NCI-H526 (cell line): ENCODE measurements at regions not wholly inside any gene's neighbourhood (a gene's known extent, or its start where the extent isn't known, plus 50 kb on each side); places are given as distances from the start of the nearest gene placed in this dataset.
"Not testable (repeated sequence)": the region's sequence is repeated elsewhere in the genome, so short reads cannot be mapped to it uniquely, and the experiment has no call there.

Experiments used
- DNase-seq, 2 experiments: peaks; one replicate each; lab custom pipeline; 2025; lab: John Stamatoyannopoulos, UW

GRCh38 chr2:83261591-83262136 lies 1197.4 kb downstream of the SUCLG1 start:
- no peak for DNase-seq

GRCh38 chr2:83253848-83254247 lies 1205.2 kb downstream of the SUCLG1 start:
- no peak for DNase-seq

DNA sequence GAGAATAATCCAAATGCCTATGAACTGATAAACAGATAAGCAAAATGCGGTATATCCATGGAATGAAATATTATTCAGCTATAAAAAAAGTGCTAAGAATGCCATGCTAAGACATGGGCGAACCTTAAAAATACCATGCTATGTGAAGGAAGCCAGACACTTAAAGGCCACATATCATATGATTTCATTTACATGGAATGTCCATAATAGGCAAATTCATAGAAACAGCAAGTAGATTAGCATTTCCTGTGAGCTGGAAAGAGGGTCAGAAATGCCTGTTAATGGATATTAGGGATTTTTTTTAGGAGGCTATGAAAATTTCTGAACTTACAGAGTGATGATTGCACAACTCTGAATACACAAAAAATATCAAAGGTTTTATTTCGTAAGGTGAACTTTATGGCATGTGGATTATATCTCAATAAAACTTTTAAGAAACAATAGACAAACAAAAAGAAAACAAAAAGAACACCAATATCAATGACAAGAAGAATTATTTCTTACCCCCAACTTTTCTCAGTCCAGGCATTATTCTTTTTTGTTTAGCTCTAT lies 1207.7 kb downstream of the SUCLG1 start:
- no peak for DNase-seq

- not testable (repeated sequence) for DNase-seq
Observed at GRCh38 chr2:83245806-83246537, 1213.1 kb downstream of the SUCLG1 start.

DNA sequence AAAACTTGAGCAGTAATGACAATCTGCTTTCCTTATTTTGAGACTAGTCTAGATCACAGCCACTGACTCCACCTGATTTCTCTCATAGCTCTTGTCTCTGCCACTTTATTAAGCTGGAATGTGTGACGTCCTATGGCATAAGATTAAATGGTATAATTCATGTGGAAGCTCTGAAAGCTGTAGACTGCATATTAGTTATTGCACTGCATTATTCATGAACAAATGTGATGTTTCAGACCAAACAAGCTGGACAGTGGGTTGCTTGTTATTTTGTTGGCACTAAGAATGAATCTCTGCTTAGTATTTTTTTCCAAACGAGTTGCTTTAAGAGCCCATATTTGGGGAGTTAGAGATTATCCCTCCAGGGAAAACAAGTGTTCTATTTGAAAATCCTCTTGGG lies 1218.5 kb downstream of the SUCLG1 start:
- no peak for DNase-seq

DNA sequence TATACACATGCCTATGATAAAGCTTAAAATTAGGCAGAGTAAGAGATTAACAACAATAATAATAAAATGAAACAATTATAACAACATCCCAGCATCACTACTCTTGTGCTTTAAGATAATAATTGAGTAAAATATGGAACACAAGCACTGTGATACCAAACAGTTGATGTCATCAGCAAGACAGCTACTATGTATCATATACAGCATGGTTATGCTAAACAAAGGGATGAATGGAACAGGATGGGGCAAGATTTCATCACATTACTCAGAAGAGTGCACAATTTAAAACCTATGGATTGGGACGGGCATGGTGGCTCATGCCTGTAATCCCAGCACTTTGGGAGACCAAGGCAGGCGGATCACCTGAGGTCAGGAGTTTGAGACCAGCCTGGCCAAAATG lies 1221.0 kb downstream of the SUCLG1 start:
- DNase-seq: no peak

- DNase-seq: no peak
Observed at GRCh38 chr2:83234246-83234645, 1224.8 kb downstream of the SUCLG1 start.

DNA sequence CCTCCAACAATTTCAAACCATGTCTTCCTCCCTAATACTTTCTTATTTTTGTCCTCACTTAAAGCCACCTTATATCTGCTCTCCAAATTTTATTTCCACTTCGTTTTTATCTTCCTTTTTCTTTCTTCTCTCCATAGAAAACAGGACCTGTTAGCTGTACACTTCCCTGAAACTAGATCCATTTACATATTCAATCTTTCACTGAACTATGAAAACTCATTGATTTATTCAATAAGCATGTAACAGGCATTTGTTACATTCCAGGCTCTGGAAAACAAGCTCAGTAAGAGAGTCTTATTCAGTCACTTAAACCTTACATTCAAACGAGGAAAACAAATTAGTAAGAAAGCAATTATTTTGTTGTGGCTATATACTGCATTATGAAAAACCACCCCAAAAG lies 1225.3 kb downstream of the SUCLG1 start:
- no peak for DNase-seq

DNA sequence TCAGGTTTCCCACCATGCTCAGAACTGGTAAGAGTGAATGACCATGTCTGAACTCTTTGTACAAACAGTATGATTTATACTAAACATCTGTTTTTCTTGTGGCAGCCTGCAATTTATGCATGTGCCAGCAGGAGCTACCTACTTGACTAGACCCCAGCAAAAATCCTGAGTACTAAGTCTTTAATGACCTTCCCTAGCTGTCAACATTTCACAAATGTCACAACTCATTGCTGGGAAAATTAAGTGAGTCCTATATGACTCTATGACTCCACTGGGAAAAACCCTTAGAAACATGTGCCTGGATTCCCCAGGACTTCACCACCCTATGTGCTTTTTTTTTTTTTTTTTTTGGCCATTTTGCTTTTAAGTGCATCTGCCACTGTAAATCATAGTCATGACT lies 1225.8 kb downstream of the SUCLG1 start:
- DNase-seq: no peak

GRCh38 chr2:83229443-83229842 lies 1229.6 kb downstream of the SUCLG1 start:
- DNase-seq: no peak

DNA sequence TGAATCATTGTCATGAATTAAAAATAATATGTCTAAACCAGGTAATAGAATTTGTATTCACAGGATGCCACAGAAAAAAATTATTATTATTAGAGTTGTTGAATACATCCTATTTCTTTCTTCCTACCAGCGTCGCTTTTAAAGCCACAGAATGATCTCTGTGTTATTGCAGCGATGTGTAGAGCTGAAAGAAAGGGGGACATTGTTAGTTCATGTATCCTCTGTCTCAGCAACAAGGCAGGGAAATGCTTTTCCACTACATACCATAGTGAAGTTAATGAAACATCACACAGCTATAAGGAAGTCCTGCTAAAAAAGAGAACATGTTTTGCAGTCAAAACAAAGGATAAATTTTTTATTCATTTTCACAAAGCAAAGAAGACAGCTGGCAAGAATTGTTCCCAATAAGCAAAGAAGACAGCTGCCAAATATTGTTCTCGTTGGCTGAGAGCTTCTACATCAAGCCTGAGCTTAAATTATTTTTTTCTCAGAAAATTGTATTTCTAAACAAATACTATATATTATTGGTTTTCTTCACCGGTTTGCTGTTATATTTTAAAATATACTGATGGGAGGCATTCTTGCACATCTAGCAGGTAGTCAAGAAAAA lies 1234.4 kb downstream of the SUCLG1 start:
- DNase-seq: no peak

GRCh38 chr2:83221258-83221657 lies 1237.8 kb downstream of the SUCLG1 start:
- no peak for DNase-seq

DNA sequence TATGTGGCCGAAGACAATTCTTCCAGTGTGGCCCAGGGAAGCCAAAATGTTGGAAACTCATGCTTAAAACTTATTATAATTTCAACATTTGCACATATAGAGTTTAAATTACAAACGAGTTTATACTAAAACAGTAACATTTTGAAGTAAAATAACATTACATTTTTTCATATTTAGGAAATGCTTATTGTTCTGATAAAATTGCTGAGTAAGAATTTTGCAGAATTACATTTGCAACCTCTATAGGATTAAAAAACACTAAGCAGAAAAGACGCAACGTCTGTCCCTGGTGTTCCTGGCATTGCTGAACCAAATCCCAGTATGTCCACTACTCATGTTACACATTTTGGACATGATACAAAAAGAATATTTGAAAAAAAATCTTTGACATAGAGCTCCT lies 1241.2 kb downstream of the SUCLG1 start:
- no peak for DNase-seq

GRCh38 chr2:83196225-83196624 lies 1262.9 kb downstream of the SUCLG1 start:
- peak in 1 of 2 experiments; percentile 24 for DNase-seq

DNA sequence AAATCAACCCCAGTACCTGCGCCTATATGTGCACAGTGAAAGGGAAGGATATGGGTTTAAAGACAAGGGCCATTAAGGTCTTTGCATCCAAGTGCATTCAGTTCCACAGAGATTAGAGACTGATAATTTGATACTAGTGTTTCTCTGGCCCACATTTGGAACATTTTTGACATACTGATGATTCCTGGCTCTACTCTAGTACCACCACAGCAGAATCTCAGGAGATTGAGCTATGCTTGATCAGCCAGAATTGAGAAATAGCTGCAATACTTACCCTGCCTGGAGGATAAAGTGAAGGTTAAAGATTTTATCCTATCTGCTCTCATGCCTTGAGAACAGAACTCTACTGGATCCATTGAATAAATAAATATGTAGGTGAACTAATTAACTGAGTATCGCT lies 1267.8 kb downstream of the SUCLG1 start:
- DNase-seq: no peak

- no peak for DNase-seq
Observed at GRCh38 chr2:83186105-83186760, 1272.8 kb downstream of the SUCLG1 start.

DNA sequence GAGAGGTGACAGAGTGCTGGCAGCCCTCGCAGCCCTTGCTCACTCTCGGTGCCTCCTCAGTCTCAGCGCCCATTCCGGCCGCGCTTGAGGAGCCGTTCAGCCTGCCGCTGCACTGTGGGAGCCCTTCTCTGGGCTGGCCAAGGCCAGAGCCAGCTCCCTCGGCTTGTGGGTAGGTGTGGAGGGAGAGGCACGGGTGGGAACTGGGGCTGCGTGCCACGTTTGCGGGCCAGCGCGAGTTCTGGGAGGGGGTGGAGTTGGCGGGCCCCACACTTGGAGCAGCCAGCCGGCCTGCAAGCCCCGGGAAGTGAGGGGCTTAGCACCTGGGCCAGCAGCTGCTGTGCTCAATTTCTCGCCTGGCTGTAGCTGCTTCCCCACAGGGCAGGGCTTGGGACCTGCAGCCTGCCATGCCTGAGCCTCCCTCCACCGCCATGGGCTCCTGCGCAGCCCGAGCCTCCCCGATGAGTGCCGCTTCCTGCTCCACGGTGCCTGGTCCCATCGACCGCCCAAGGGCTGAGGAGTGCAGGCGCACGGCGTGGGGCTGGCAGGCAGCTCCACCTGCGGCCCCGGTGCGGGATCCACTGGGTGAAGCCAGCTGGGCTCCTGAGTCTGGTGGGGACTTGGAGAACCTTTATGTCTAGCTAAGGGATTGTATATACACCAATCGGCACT lies 1278.1 kb downstream of the SUCLG1 start:
- DNase-seq: not testable (repeated sequence)

DNA sequence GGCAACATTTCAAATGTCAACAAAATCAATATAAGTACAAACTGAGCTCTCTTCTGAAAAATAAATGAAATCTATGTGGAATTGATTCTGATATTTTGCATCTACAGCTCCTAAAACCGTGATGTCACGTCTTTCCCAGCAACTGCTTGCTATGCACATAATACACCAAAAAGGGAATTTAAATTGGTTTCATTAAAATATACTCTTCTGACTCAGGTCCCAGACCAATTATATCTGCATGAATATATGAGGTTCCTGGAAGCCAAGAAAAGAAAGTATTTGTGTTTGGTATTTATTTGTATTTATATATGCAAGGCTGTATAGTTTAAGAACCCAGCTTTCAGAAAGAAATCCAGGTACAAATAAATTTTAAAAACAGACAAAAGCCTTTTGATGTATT lies 1282.5 kb downstream of the SUCLG1 start:
- no peak for DNase-seq

DNA sequence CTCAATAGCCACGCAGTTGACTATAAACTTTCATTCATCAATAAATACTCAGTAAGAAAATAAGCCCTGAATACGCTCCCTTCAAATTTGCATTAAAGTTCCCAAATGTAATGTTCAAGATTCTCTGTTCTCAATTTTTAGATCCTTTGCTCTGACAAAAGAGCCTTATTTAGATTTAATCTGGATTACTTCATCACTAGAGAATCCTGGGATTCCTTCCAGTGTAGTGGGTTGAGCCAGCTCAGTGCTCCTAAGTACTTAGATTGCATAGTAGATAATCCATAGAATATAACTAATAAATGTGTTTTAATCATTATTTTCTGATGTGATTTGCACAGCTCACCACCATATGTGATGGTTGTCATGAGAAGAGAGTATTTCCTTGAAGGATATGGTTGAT lies 1286.2 kb downstream of the SUCLG1 start:
- DNase-seq: no peak

DNA sequence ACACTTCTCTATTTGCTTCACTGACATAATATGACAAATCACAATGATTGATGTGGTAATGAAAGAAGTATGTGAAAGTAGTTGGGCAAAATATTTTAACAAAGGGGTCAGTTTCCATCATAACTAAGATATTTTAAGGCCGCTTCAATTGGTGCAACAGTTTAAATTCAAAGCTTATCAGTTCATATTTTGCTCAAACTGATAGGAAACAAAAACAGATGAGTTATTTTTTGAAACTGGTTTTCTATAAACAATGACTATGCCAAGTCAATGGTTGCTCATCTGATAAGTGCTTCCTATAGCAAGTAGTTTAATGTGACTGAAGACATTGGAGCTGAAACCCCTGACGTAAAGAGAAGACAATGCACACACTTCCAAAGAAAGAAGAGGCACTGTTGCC lies 1290.7 kb downstream of the SUCLG1 start:
- no peak for DNase-seq

GRCh38 chr2:83162421-83162820 lies 1296.7 kb downstream of the SUCLG1 start:
- no peak for DNase-seq

DNA sequence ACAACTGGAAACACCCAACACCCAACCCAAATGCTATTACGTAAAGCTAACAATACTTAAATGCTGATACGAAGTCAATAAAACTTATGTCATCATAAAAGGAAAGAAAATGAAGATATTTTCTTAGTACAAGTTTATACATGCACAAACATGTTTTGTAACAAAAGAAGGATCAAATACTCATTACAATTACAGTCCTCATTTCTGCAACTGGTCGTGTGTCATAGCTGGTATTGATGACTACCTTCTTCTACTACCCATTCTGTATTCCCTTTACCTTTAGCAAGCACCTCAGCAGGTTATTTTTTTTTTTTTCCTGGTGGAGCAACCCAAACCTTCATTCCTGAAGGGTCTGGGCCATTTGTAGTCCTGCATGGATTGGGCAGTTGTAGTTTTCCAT lies 1298.5 kb downstream of the SUCLG1 start:
- DNase-seq: no peak
